Caco-2 (cell line): ENCODE measurements at regions not wholly inside any gene's neighbourhood (a gene's known extent, or its start where the extent isn't known, plus 50 kb on each side); places are given as distances from the start of the nearest gene placed in this dataset.

Experiments used
- BruUV-seq: library from RNA; stranded (reverse); fragments of 400-500 nt; replicated peaks from 2 replicates; lab custom pipeline; 2021; lab: Mats Ljungman, UMichigan
- CTCF ChIA-PET: fragments of 300-600 bp; sonication (Branson Sonifier 250); formaldehyde crosslinking; loops from one replicate; lab custom pipeline; 2022; ENCODE audit warnings: antibody characterized with exemption; lab: Charles Lee
- POLR2A ChIA-PET: fragments of 300-600 bp; sonication (Branson Sonifier 250); formaldehyde crosslinking; loops from one replicate; lab custom pipeline; 2022; ENCODE audit warnings: antibody characterized with exemption; lab: Charles Lee
- DNase-seq, 2 experiments: peaks; one replicate each; pipeline versions ENCODE4 v3.0.0 to v3.0.0-alpha.2; 2020 to 2022
- H3K27me3 ChIP-seq: replicated peaks from 2 replicates; pipeline ENCODE4 v1.6.0; 2011; ENCODE audit warnings: low read length; ENCODE audit not compliant: control insufficient read depth, insufficient read depth
- H3K36me3 ChIP-seq: 2 replicates; pipeline ENCODE4 v1.5.1; 2011; ENCODE audit warnings: low read length; ENCODE audit not compliant: control insufficient read depth, insufficient read depth
- H3K4me1 ChIP-seq: fragments of 250-450 bp; sonication (Bioruptor Pico); 2 replicates; pipeline ENCODE4 v1.5.1; 2020; ENCODE audit warnings: mild to moderate bottlenecking
- H3K4me3 ChIP-seq: 2 replicates; pipeline ENCODE4 v1.5.1; 2011; ENCODE audit warnings: low read depth, mild to moderate bottlenecking, control low read depth, low read length
- H3K9me3 ChIP-seq: fragments of 250-450 bp; sonication (Bioruptor Pico); 2 replicates; pipeline ENCODE4 v1.5.1; 2020; ENCODE audit warnings: mild to moderate bottlenecking, moderate library complexity
- H3K27ac Mint-ChIP-seq: one replicate; pipeline ENCODE4 v1.8.0; 2022; ENCODE audit warnings: mixed read lengths; ENCODE audit not compliant: unreplicated experiment
- H3K27me3 Mint-ChIP-seq: one replicate; pipeline ENCODE4 v1.8.0; 2022; ENCODE audit warnings: mixed read lengths; ENCODE audit not compliant: insufficient read depth, unreplicated experiment
- H3K36me3 Mint-ChIP-seq: one replicate; pipeline ENCODE4 v1.8.0; 2022; ENCODE audit warnings: mild to moderate bottlenecking, mixed read lengths; ENCODE audit not compliant: insufficient read depth, unreplicated experiment
- H3K4me1 Mint-ChIP-seq: one replicate; pipeline ENCODE4 v1.8.0; 2022; ENCODE audit warnings: low read depth, mixed read lengths; ENCODE audit not compliant: unreplicated experiment
- H3K4me3 Mint-ChIP-seq: one replicate; pipeline ENCODE4 v1.8.0; 2022; ENCODE audit warnings: mild to moderate bottlenecking, moderate library complexity, mixed read lengths; ENCODE audit not compliant: unreplicated experiment
- H3K9me3 Mint-ChIP-seq: one replicate; pipeline ENCODE4 v1.8.0; 2022; ENCODE audit warnings: mixed read lengths; ENCODE audit not compliant: unreplicated experiment
- intact Hi-C: fragments of 100-400 bp; cut with micrococcal nuclease; formaldehyde crosslinking; loops from one replicate; pipeline ENCODE4 v1.10.0; 2022; ENCODE audit not compliant: unreplicated experiment
- TF ChIP-seq, protein P1 (sequence below), 2 experiments: fragments of 200-600 bp in 1 of 2; IDR thresholded peaks; 1 replicate in 1 of 2; 2 replicates in 1 of 2; pipeline versions ENCODE4 v1.5.1 to v1.8.0; 2011 to 2022; ENCODE audit warnings: antibody characterized with exemption in 1 of 2, control low read depth in 1 of 2, inconsistent platforms in 1 of 2, low read depth in 1 of 2, low read length in 1 of 2, mild to moderate bottlenecking in 1 of 2, moderate library complexity in 1 of 2; ENCODE audit not compliant: insufficient read depth in 1 of 2, severe bottlenecking in 1 of 2, unreplicated experiment in 1 of 2

DNA sequence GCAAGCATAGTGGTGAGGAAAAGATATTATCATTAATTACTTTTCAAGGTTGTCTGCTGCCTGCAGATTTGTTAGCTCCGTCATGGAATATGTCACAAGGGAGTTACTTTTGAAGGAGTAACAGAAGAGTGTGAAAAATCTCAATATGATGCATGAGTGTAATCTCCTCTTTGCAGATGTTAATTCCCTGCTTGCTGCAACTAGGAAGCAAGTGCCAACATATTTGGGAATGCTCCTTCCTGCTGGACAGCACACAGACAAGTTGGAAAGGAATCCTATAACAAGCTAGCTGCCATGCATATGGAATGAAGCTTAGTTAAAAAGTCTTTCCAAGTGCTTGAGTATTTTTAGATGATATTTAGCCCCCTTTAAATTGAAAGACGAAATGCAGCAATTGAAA lies 2023.6 kb upstream of the CDH6 start:
- H3K4me1 Mint-ChIP-seq: no peaks in the 10 kb centered on the region
- DNase-seq: no peak
- intact Hi-C loops: no loop called here
- no peaks in the 10 kb centered on the region for H3K9me3 Mint-ChIP-seq
- no peaks in the 10 kb centered on the region for H3K36me3 Mint-ChIP-seq
- Histone ChIP-seq H3K4me1 (no peaks in the 10 kb centered on the region), H3K9me3 (no peaks in the 10 kb centered on the region), H3K4me3 (no peak overlapping the region), H3K27me3 (no peaks in the 10 kb centered on the region), H3K36me3 (no peaks in the 10 kb centered on the region)
- no peaks in the 10 kb centered on the region for H3K27me3 Mint-ChIP-seq
- ChIA-PET POLR2A (no interaction called here), CTCF (no interaction called here)
- H3K27ac Mint-ChIP-seq: no peak overlapping the region
- BruUV-seq: no TSS peak
- H3K4me3 Mint-ChIP-seq: no peak overlapping the region
- TF ChIP-seq, protein P1, sequence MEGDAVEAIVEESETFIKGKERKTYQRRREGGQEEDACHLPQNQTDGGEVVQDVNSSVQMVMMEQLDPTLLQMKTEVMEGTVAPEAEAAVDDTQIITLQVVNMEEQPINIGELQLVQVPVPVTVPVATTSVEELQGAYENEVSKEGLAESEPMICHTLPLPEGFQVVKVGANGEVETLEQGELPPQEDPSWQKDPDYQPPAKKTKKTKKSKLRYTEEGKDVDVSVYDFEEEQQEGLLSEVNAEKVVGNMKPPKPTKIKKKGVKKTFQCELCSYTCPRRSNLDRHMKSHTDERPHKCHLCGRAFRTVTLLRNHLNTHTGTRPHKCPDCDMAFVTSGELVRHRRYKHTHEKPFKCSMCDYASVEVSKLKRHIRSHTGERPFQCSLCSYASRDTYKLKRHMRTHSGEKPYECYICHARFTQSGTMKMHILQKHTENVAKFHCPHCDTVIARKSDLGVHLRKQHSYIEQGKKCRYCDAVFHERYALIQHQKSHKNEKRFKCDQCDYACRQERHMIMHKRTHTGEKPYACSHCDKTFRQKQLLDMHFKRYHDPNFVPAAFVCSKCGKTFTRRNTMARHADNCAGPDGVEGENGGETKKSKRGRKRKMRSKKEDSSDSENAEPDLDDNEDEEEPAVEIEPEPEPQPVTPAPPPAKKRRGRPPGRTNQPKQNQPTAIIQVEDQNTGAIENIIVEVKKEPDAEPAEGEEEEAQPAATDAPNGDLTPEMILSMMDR (IDR thresholded peaks at IDR 0.05; ENCODE audit: insufficient read depth in 1 of 2, low read depth in 1 of 2, low read length in 1 of 2, severe bottlenecking in 1 of 2, unreplicated experiment in 1 of 2): no peak

DNA sequence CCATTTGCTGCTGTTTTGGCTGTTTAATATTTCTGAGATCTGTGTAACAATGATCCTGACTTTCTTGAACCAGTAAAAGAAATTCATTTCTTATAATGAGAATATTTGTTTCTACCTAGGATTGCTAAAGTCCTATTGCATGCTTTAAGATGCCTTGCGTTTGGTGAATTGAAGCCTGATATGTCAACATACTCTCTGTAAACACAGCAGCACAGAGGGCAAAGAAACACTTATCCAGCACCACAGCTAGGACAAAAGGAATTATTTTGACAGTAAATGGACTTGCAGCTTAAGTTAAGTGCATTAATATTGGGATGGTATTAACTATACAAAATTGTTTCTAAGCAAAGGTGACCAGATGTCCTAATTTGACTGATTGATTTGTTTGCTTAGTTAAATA lies 2031.2 kb upstream of the CDH6 start:
- POLR2A ChIA-PET: no interaction called here
- Mint-ChIP-seq H3K36me3 (no peaks in the 10 kb centered on the region), H3K27ac (no peak overlapping the region), H3K4me3 (no peak overlapping the region), H3K27me3 (no peaks in the 10 kb centered on the region), H3K4me1 (no peaks in the 10 kb centered on the region), H3K9me3 (no peaks in the 10 kb centered on the region)
- no peaks in the 10 kb centered on the region for H3K36me3 ChIP-seq
- TF ChIP-seq, protein P1 (IDR thresholded peaks at IDR 0.05; ENCODE audit: insufficient read depth in 1 of 2, low read depth in 1 of 2, low read length in 1 of 2, severe bottlenecking in 1 of 2, unreplicated experiment in 1 of 2): no peak
- BruUV-seq: no TSS peak
- DNase-seq: no peak
- no peaks in the 10 kb centered on the region for H3K27me3 ChIP-seq
- no peak overlapping the region for H3K4me3 ChIP-seq
- CTCF ChIA-PET: no interaction called here
- intact Hi-C loops: loop anchor here (5.0 kb wide), 1 partner anchor 55 kb away; no protein-coding TSS in a partner anchor
- H3K4me1 ChIP-seq: no peaks in the 10 kb centered on the region
- H3K9me3 ChIP-seq: no peaks in the 10 kb centered on the region; the same call in 1 of the 2 replicates

DNA sequence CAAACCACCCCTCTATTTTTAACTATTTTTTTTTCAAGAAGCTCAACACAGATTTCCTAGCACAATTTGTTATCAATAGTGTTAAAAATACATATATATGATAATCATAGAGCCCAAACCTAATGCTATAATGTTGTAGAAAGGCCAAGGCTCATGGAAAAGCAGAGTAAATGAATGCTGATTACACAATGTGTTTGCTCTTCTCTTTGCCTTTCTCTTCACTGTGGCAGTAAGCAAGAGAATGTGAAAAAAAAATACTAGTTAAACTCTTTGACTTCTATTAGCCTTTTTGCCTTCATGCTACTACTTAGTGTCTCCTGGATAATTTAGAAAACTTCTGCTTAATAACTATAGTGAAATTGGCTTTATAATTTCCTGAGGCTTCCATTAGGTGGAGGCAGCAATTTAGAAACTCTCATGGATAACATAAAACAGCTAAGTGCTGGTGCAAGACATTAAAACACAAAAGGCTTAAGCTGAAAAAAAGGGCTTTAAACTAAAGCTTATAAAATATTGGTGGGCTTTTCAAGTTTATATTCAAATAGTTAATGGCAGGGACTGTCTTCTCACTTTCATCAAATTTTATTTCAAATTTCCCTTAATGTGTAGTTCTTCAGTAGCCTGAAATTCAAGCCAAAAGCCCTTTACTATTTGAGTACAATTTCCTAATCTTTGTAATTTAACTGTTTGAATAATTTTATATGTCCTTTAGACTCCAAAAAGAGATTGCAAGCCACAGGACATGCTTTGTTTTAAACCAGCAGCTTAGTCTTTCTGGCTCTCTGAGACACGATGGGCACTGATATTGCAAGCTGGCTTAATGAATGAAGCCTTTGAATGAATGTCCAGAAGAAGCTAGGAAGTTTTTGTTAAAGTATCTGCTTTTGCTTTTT lies 2031.8 kb upstream of the CDH6 start:
- DNase-seq: no peak
- TF ChIP-seq, protein P1 (IDR thresholded peaks at IDR 0.05; ENCODE audit: insufficient read depth in 1 of 2, low read depth in 1 of 2, low read length in 1 of 2, severe bottlenecking in 1 of 2, unreplicated experiment in 1 of 2): no peak
- no peak overlapping the region for H3K4me3 Mint-ChIP-seq
- no peaks in the 10 kb centered on the region for H3K27me3 ChIP-seq
- H3K4me1 ChIP-seq: no peaks in the 10 kb centered on the region
- H3K36me3 Mint-ChIP-seq: no peaks in the 10 kb centered on the region
- no peaks in the 10 kb centered on the region for H3K27me3 Mint-ChIP-seq
- H3K36me3 ChIP-seq: no peaks in the 10 kb centered on the region
- BruUV-seq: no TSS peak
- H3K4me3 ChIP-seq: no peak overlapping the region
- no peaks in the 10 kb centered on the region; the same call in 1 of the 2 replicates for H3K9me3 ChIP-seq
- no peaks in the 10 kb centered on the region for H3K9me3 Mint-ChIP-seq
- POLR2A ChIA-PET: no interaction called here
- no peak overlapping the region for H3K27ac Mint-ChIP-seq
- intact Hi-C loops: loop anchor here (5.0 kb wide), 1 partner anchor 56 kb away; no protein-coding TSS in a partner anchor
- no peaks in the 10 kb centered on the region for H3K4me1 Mint-ChIP-seq
- CTCF ChIA-PET: no interaction called here
